ENCODE measurements at regions not wholly inside any gene's neighbourhood (a gene's known extent, or its start where the extent isn't known, plus 50 kb on each side); places are given as distances from the start of the nearest gene placed in this dataset.

GRCh38 chr5:71771191-71771590 is 52.1 kb downstream of the CARTPT start:
- H3K27me3 ChIP-seq, result no peaks in the 10 kb centered on the region
- no peaks in the 10 kb centered on the region for H3K9me3 ChIP-seq (replicated peaks in 1 of 3)
- H3K4me3 ChIP-seq, result no peak overlapping the region
- no peaks in the 10 kb centered on the region for H3K4me1 ChIP-seq (replicated peaks in 1 of 2)
- TF ChIP-seq POLR2A (IDR thresholded peaks at IDR 0.05) (no peak), CTCF (IDR thresholded peaks at IDR 0.05) (no peak)
- H3K27ac ChIP-seq, result no peak overlapping the region
- intact Hi-C loops (cut with DNase I), result no loop called here
- WGBS, 4 donors, result 82 to 93% (median 92%) methylated on average over 2 of the region's 2 CpGs
- no peak for DNase-seq
- no peaks in the 10 kb centered on the region for H3K36me3 ChIP-seq (replicated peaks in 1 of 2)

GRCh38 chr5:71778678-71779276 is 59.7 kb downstream of the CARTPT start:
- H3K36me3 ChIP-seq (replicated peaks in 1 of 2), result no peaks in the 10 kb centered on the region
- H3K27ac ChIP-seq, result no peak overlapping the region
- 54 to 69% (median 61%) methylated on average over 4 of the region's 4 CpGs for WGBS, 4 donors
- no peak overlapping the region for H3K4me3 ChIP-seq
- TF ChIP-seq POLR2A (IDR thresholded peaks at IDR 0.05) (no peak), CTCF (IDR thresholded peaks at IDR 0.05) (peak in 4 of 6 experiments; percentile 18 to 66 (median 62))
- peak in 2 of 7 donors; percentile 48 to 64 for DNase-seq
- no peaks in the 10 kb centered on the region for H3K27me3 ChIP-seq
- intact Hi-C loops (cut with DNase I), result loop anchor here in 1 of 2 donors (5.0 kb wide), 1 partner anchor 529 kb away; no protein-coding TSS in a partner anchor
- peaks cover 0 to 9% of the 10 kb centered on the region in 2 donors for H3K4me1 ChIP-seq (replicated peaks in 1 of 2)
- H3K9me3 ChIP-seq (replicated peaks in 1 of 3), result no peaks in the 10 kb centered on the region

GRCh38 chr5:71780597-71780996 is 61.5 kb downstream of the CARTPT start:
- no peaks in the 10 kb centered on the region for H3K36me3 ChIP-seq (replicated peaks in 1 of 2)
- H3K27me3 ChIP-seq, result no peaks in the 10 kb centered on the region
- WGBS, 4 donors, result 89 to 95% (median 91%) methylated on average over 6 of the region's 6 CpGs
- intact Hi-C loops (cut with DNase I), result loop anchor here (10.0 kb wide), 2 partner anchors 234 to 544 kb away; partner anchors contain the start of genes MRPS27 (in 1 of the 2) and PTCD2 (in 1 of the 2)
- no peaks in the 10 kb centered on the region for H3K9me3 ChIP-seq (replicated peaks in 1 of 3)
- DNase-seq, result no peak
- H3K4me1 ChIP-seq (replicated peaks in 1 of 2), result peaks cover 0 to 9% of the 10 kb centered on the region in 2 donors
- no peak overlapping the region for H3K27ac ChIP-seq
- TF ChIP-seq CTCF (IDR thresholded peaks at IDR 0.05), result no peak
- no peak overlapping the region for H3K4me3 ChIP-seq

GRCh38 chr5:71782393-71782770 is 63.3 kb downstream of the CARTPT start:
- WGBS, 4 donors, result 77 to 96% (median 92%) methylated on average over 3 of the region's 3 CpGs
- no peak overlapping the region for H3K4me3 ChIP-seq
- no peak for TF ChIP-seq POLR2A (IDR thresholded peaks at IDR 0.05)
- TF ChIP-seq CTCF (IDR thresholded peaks at IDR 0.05), result no peak

More at GRCh38 chr5:71782393-71782770, 63.3 kb downstream of the CARTPT start:
- Histone ChIP-seq H3K36me3 (replicated peaks in 1 of 2) (no peaks in the 10 kb centered on the region), H3K9me3 (replicated peaks in 1 of 3) (no peaks in the 10 kb centered on the region), H3K4me1 (replicated peaks in 1 of 2) (peaks cover 0 to 9% of the 10 kb centered on the region in 2 donors), H3K27me3 (no peaks in the 10 kb centered on the region), H3K27ac (no peak overlapping the region)
- no peak for DNase-seq
- intact Hi-C loops (cut with DNase I), result loop anchor here (10.0 kb wide), 2 partner anchors 232 to 542 kb away; partner anchors contain the start of genes MRPS27 (in 1 of the 2) and PTCD2 (in 1 of the 2)
